ENCODE measurements at regions not wholly inside any gene's neighbourhood (a gene's known extent, or its start where the extent isn't known, plus 50 kb on each side); places are given as distances from the start of the nearest gene placed in this dataset.

- TF ChIP-seq POLR2AphosphoS5 (IDR thresholded peaks at IDR 0.05) (no peak), CTCF (IDR thresholded peaks at IDR 0.05 in 8 of 11, conservative IDR thresholded peaks at IDR 0.05 in 3 of 11) (no peak)
Measured at GRCh38 chr15:62465173-62465572, 300.1 kb upstream of the C2CD4B start.
